ENCODE measurements at regions not wholly inside any gene's neighbourhood (a gene's known extent, or its start where the extent isn't known, plus 50 kb on each side); places are given as distances from the start of the nearest gene placed in this dataset.

GRCh38 chr1:234535763-234536515 lies 57.0 kb upstream of the TARBP1 start:
- DNase-seq: no peak

DNA sequence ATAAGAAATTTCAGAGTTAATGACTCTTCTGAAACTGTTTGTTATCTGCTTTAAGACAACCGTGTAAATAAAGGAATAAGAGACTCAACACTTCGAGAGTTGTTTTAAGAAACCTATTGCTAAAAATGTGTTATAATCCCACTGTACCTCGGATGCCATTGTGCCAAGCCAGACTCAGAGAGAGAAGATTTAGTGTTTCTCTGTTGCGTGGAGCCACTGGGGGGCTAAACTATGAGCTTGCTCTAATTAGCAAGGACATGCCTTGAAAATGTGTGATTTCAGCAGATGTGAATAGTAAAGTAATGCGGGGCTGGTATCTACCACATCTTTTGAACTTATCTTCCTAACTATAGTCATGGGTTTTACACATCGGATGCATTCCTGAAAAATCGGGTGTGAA lies 56.2 kb upstream of the TARBP1 start:
- no peak for DNase-seq

- DNase-seq: no peak
Observed at GRCh38 chr1:234533975-234534876, 55.2 kb upstream of the TARBP1 start.

DNA sequence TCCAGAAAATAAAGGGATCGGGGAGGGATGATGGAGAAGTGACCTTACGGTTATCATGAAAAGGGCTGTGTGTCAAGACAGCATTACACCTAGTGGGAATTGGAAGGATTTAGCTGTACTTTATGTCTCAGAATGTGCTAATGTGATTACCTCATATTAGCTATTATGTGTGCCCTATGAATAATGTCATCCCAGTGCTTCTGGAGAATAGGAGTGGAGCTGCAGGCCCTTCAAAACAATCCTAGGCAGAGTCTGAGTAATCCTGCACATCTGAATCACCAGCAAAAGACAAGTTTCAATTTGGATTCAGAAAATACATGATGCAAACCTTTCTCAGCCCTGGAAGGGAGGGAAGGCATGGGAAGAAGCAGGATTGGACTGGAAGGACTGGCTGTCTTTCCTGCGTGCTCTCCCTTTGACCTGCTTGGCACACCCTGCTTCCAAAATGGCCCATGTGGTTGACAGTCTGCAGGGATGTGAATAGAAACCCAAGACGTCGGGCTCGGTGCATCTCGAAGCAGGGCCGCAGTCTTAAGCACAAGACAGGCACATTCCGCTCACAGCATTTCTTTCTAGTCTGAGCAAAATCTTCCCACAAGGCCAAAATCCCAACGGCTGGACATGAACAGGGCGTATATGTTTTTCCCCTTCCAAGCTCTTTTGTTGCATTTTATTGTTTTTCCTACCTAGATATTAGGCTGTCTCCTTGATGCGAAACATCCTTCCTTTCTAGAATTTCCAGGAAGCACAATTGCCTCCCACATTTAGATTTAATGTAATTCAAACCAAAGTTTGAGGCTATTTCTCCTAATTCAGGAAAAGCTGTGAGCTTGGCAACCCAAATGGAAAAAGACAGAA lies 54.3 kb upstream of the TARBP1 start:
- peak in 1 of 2 donors; percentile 49 for DNase-seq

DNA sequence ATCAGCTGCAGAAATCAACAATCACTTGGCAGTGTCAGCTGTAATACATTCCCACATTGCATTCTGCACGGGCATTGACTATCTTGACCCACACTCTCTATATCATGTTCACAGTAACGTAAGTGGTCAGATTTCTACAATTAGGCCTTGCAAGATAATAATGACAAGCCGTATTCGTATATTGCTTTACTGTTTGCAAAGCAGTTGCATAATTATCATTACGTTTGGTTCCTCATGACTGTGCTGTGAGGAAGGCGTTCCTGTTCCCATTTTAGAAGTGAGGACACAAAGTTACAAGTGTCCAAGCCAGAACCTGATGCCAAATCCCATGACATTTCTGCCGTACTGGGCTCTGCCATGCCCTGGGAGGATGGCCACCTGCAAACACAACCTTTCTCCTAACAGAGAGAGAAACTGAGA lies 53.5 kb upstream of the TARBP1 start:
- DNase-seq: peak; percentile 94 to 97

GRCh38 chr1:234531151-234531635 lies 52.2 kb upstream of the TARBP1 start:
- DNase-seq: no peak

- no peak for DNase-seq
Observed at GRCh38 chr1:234530672-234531071, 51.7 kb upstream of the TARBP1 start.

- no peak for DNase-seq
Observed at GRCh38 chr1:234529950-234530237, 50.9 kb upstream of the TARBP1 start.

GRCh38 chr1:234529095-234529949 lies 50.3 kb upstream of the TARBP1 start:
- DNase-seq: peak; percentile 57 to 65
